Loucy (cell line): ENCODE measurements at regions not wholly inside any gene's neighbourhood (a gene's known extent, or its start where the extent isn't known, plus 50 kb on each side); places are given as distances from the start of the nearest gene placed in this dataset.

Experiments
- H2AFZ ChIP-seq: fragments of 200-600 bp; sonication (generic); 2 replicates; pipeline ENCODE4 v1.6.0; 2016; ENCODE audit warnings: antibody characterized with exemption, mild to moderate bottlenecking, low read length, moderate library complexity
- H3F3A ChIP-seq: fragments of 200-600 bp; 2 replicates; pipeline ENCODE4 v1.6.0; 2016; ENCODE audit warnings: antibody characterized with exemption, low read depth, mild to moderate bottlenecking
- H3K27me3 ChIP-seq: fragments of 200-600 bp; sonication (generic); 2 replicates; pipeline ENCODE4 v1.6.1; 2014; ENCODE audit warnings: low read length, mild to moderate bottlenecking; ENCODE audit not compliant: insufficient read depth, poor library complexity, severe bottlenecking
- H3K36me3 ChIP-seq: fragments of 200-600 bp; sonication (generic); 2 replicates; pipeline ENCODE4 v1.6.1; 2016; ENCODE audit warnings: low read length; ENCODE audit not compliant: insufficient read depth
- H3K4me1 ChIP-seq: fragments of 200-600 bp; sonication (generic); 2 replicates; pipeline ENCODE4 v1.5.1; 2014; ENCODE audit warnings: low read length, mild to moderate bottlenecking; ENCODE audit not compliant: insufficient read depth, poor library complexity, severe bottlenecking
- H3K4me2 ChIP-seq: fragments of 200-600 bp; sonication (generic); 2 replicates; pipeline ENCODE4 v1.6.0; 2014; ENCODE audit warnings: antibody characterized with exemption, low read length, low read depth, mild to moderate bottlenecking; ENCODE audit not compliant: poor library complexity, severe bottlenecking
- H3K4me3 ChIP-seq: fragments of 200-600 bp; sonication (generic); 2 replicates; pipeline ENCODE4 v1.5.1; 2014; ENCODE audit warnings: low read length, mild to moderate bottlenecking, mixed read lengths; ENCODE audit not compliant: poor library complexity, severe bottlenecking
- H3K79me2 ChIP-seq: fragments of 200-600 bp; sonication (generic); 2 replicates; pipeline ENCODE4 v1.6.1; 2014; ENCODE audit warnings: low read length; ENCODE audit not compliant: insufficient read depth
- H3K9ac ChIP-seq: fragments of 200-600 bp; sonication (generic); 2 replicates; pipeline ENCODE4 v1.6.0; 2014; ENCODE audit warnings: mild to moderate bottlenecking, low read depth, low read length, moderate library complexity; ENCODE audit not compliant: poor library complexity, severe bottlenecking
- H3K9me2 ChIP-seq: fragments of 200-600 bp; sonication (generic); replicated peaks from 2 replicates; pipeline ENCODE4 v1.6.1; 2016; ENCODE audit warnings: low read depth, low read length, mixed read lengths
- H3K9me3 ChIP-seq: fragments of 200-600 bp; sonication (generic); 2 replicates; pipeline ENCODE4 v1.6.1; 2014; ENCODE audit warnings: mild to moderate bottlenecking, antibody characterized with exemption, low read length, low read depth; ENCODE audit not compliant: insufficient read depth
- H4K20me1 ChIP-seq: fragments of 200-600 bp; sonication (generic); 2 replicates; pipeline ENCODE4 v1.6.0; 2014; ENCODE audit warnings: antibody characterized with exemption, low read length, mild to moderate bottlenecking; ENCODE audit not compliant: insufficient read depth, poor library complexity, severe bottlenecking
- EZH2phosphoT487 ChIP-seq: fragments of 200-600 bp; IDR thresholded peaks from 2 replicates; pipeline ENCODE4 v1.6.1; 2018; ENCODE audit warnings: antibody characterized with exemption, mild to moderate bottlenecking, moderate library complexity, borderline replicate concordance
- TF ChIP-seq, protein P1 (sequence below): fragments of 200-600 bp; sonication (generic); conservative IDR thresholded peaks from 2 replicates; pipeline ENCODE4 v1.5.1; 2014; ENCODE audit warnings: mild to moderate bottlenecking, antibody characterized with exemption, low read length

DNA sequence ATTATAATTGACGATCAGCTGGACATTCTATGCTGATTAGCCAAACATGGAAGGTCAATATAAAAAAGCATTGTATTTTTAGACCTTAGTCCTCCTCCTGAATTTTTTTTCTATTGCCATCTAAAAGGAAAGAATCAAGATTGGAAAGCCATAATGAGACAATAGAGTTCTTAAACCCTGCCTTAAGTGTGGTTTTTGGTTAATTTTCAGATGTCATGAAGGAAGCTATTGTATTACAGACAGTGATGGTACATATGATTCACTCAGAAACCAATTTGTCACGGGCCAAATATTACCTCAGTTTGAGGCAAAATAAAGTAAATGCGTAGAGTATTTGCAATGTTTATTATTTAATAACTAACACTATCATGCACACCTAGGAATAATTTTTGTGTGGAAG is 1164.0 kb upstream of the RAG2 start:
- 0 out of 2 replicates have a peak, but pooled peaks cover 5% of the 10 kb centered on the region for H3K9me2 ChIP-seq
- H3F3A ChIP-seq = no peaks in the 10 kb centered on the region
- no peaks in the 10 kb centered on the region for H3K4me1 ChIP-seq
- H3K9me3 ChIP-seq = no peaks in the 10 kb centered on the region
- no peaks in the 10 kb centered on the region for H3K79me2 ChIP-seq
- no peaks in the 10 kb centered on the region for H3K36me3 ChIP-seq
- H3K9ac ChIP-seq = no peak overlapping the region
- no peak overlapping the region for H3K4me3 ChIP-seq
- no peak overlapping the region for H2AFZ ChIP-seq
- TF ChIP-seq, protein P1, sequence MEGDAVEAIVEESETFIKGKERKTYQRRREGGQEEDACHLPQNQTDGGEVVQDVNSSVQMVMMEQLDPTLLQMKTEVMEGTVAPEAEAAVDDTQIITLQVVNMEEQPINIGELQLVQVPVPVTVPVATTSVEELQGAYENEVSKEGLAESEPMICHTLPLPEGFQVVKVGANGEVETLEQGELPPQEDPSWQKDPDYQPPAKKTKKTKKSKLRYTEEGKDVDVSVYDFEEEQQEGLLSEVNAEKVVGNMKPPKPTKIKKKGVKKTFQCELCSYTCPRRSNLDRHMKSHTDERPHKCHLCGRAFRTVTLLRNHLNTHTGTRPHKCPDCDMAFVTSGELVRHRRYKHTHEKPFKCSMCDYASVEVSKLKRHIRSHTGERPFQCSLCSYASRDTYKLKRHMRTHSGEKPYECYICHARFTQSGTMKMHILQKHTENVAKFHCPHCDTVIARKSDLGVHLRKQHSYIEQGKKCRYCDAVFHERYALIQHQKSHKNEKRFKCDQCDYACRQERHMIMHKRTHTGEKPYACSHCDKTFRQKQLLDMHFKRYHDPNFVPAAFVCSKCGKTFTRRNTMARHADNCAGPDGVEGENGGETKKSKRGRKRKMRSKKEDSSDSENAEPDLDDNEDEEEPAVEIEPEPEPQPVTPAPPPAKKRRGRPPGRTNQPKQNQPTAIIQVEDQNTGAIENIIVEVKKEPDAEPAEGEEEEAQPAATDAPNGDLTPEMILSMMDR = no peak
- TF ChIP-seq EZH2phosphoT487 = no peak
- no peaks in the 10 kb centered on the region for H3K27me3 ChIP-seq
- H4K20me1 ChIP-seq = no peaks in the 10 kb centered on the region
- H3K4me2 ChIP-seq = no peak overlapping the region

DNA sequence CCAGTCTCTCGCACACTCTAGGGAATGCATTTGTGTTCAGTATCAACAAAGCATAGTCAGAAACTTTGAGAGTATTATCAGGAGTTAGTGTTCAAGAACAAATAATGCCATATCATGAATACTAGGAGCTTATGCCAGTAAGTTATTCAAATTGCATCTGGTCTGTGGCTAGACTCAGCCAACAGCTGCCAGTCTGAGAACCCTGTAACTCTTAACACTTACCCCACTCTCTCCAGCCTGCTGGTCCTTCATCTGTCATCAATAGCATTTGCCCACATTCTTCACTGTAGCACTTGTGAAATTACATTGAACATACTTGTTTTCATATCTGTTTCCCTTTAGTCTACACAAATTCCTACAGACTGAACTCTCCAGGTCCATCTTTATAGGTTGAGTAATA is 1157.5 kb upstream of the RAG2 start:
- no peaks in the 10 kb centered on the region for H3K27me3 ChIP-seq
- H3K9me2 ChIP-seq = 0 out of 2 replicates have a peak, but pooled peaks cover under 1% of the 10 kb centered on the region
- no peak overlapping the region for H3K4me2 ChIP-seq
- no peaks in the 10 kb centered on the region for H3F3A ChIP-seq
- no peaks in the 10 kb centered on the region for H4K20me1 ChIP-seq
- H3K9ac ChIP-seq = no peak overlapping the region
- no peaks in the 10 kb centered on the region for H3K9me3 ChIP-seq
- no peaks in the 10 kb centered on the region for H3K79me2 ChIP-seq
- H3K4me1 ChIP-seq = no peaks in the 10 kb centered on the region
- H3K36me3 ChIP-seq = no peaks in the 10 kb centered on the region
- TF ChIP-seq, protein P1 = no peak
- TF ChIP-seq EZH2phosphoT487 = no peak
- H2AFZ ChIP-seq = no peak overlapping the region
- no peak overlapping the region for H3K4me3 ChIP-seq

DNA sequence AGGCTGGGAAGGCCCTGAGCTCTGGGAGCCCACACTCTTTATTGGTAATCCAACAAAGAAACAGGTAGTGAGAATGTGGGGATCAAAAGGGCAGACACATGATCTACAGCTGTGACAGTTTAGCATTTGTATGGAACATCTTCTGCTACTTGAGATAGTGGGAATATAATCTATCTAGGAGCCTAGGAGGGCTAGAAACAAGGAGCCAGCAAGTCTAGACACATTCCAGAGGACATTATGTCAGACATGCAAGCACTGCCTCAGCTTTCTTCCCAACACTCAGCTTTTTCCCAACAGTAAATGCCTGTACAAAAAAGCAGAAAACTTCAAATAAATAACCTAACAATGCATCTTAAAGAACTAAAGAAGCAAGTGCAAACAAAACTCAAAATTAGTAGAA is 1150.6 kb upstream of the RAG2 start:
- H3K4me3 ChIP-seq = no peak overlapping the region
- no peaks in the 10 kb centered on the region for H3K79me2 ChIP-seq
- no peak for TF ChIP-seq EZH2phosphoT487
- TF ChIP-seq, protein P1 = no peak
- H3K9me2 ChIP-seq = no peaks in the 10 kb centered on the region
- H3K36me3 ChIP-seq = no peaks in the 10 kb centered on the region
- no peaks in the 10 kb centered on the region for H3K9me3 ChIP-seq
- H3K4me2 ChIP-seq = no peak overlapping the region
- no peaks in the 10 kb centered on the region for H3K27me3 ChIP-seq
- H3F3A ChIP-seq = no peaks in the 10 kb centered on the region
- H4K20me1 ChIP-seq = no peaks in the 10 kb centered on the region
- no peaks in the 10 kb centered on the region for H3K4me1 ChIP-seq
- no peak overlapping the region for H2AFZ ChIP-seq
- no peak overlapping the region for H3K9ac ChIP-seq
